ENCODE measurements at regions not wholly inside any gene's neighbourhood (a gene's known extent, or its start where the extent isn't known, plus 50 kb on each side); places are given as distances from the start of the nearest gene placed in this dataset.

DNA sequence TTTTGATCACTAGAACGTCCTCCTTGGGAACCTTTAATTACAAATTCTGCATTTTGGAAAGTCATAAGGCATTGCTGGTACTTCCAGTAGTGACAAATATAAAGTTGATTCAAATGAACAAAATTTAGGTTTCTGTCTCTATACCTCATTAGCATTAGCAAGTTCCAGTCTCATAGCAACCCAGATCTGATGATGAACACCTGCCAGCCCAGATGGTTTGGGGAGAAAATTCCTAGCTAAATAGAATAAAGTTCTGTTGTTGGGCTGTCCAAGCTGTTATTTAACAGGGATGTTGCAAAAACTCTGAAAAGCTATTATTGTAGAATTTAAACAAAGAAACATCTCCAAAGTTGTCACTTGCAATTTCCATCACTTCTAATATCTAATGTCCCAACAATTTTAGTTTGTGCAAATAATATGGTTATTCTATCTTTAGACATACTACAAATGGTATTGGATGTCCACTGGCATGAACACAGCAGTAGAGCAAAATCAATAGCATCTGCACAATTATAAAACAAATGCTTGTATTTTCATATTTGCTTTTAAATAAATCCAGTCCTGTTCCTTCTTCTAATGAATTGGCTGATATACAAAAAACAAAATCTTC lies 299.4 kb downstream of the SLC16A7 start:
- Histone ChIP-seq H3K4me3 (ENCODE audit: extremely low read depth in 1 of 4, insufficient read depth in 2 of 4, low read depth in 3 of 4, low read length in 4 of 4) (no peak overlapping the region), H3K79me2 (ENCODE audit: control insufficient read depth in 1 of 2, insufficient read depth in 2 of 2, low read length in 2 of 2) (no peaks in the 10 kb centered on the region), H4K8ac (ENCODE audit: extremely low read depth, insufficient read depth, low read length) (no peak overlapping the region), H3K27me3 (replicated peaks in 1 of 4; ENCODE audit: control insufficient read depth in 3 of 4, extremely low read depth in 1 of 4, insufficient read depth in 3 of 4, low read length in 3 of 4) (no peaks in the 10 kb centered on the region), H2BK20ac (ENCODE audit: low read length) (no peak overlapping the region), H3K9ac (replicated peaks in 1 of 4; ENCODE audit: extremely low read depth in 1 of 4, low read depth in 3 of 4, low read length in 3 of 4) (no peak overlapping the region), H3K36me3 (ENCODE audit: control insufficient read depth in 2 of 4, insufficient read depth in 4 of 4, low read length in 3 of 4) (no peaks in the 10 kb centered on the region), H2BK5ac (ENCODE audit: low read depth, low read length) (no peak overlapping the region), H3K27ac (ENCODE audit: low read depth, low read length) (no peak overlapping the region), H2BK120ac (replicated peaks; ENCODE audit: low read depth, low read length) (no peak overlapping the region), H3K9me3 (ENCODE audit: insufficient read depth in 2 of 2, low read depth in 1 of 2, low read length in 1 of 2) (no peaks in the 10 kb centered on the region), H2BK12ac (ENCODE audit: low read depth, low read length) (no peak overlapping the region), H3K4ac (replicated peaks; ENCODE audit: insufficient read length, low read depth, low read length) (no peak overlapping the region), H3K4me1 (replicated peaks in 1 of 4; ENCODE audit: control insufficient read depth in 3 of 4, insufficient read depth in 4 of 4, low read length in 3 of 4) (no peaks in the 10 kb centered on the region; a peak in 1 of 7 replicates), H3K18ac (ENCODE audit: extremely low read depth, low read length) (no peak overlapping the region), H3K79me1 (ENCODE audit: low read depth, low read length) (no peaks in the 10 kb centered on the region), H2AFZ (ENCODE audit: low read length) (no peak overlapping the region), H4K5ac (ENCODE audit: insufficient read length, low read depth, low read length) (no peak overlapping the region), H4K91ac (replicated peaks; ENCODE audit: insufficient read length, low read length) (no peak overlapping the region), H3K23ac (ENCODE audit: insufficient read length) (no peak overlapping the region), H2AK5ac (ENCODE audit: low read depth, low read length) (no peak overlapping the region), H3K23me2 (ENCODE audit: low read depth, low read length) (no peaks in the 10 kb centered on the region; the same call in 1 of the 2 replicates), H2BK15ac (ENCODE audit: low read length) (no peak overlapping the region), H4K20me1 (replicated peaks in 1 of 2; ENCODE audit: control insufficient read depth in 1 of 2, insufficient read depth in 2 of 2, low read length in 2 of 2) (no peaks in the 10 kb centered on the region), H3K4me2 (ENCODE audit: insufficient read depth in 1 of 2, low read depth in 2 of 2, low read length in 2 of 2) (no peak overlapping the region), H3K14ac (ENCODE audit: insufficient read length) (no peak overlapping the region), H3K56ac (replicated peaks; ENCODE audit: insufficient read length, low read depth, low read length) (no peak overlapping the region)
- POLR2A ChIA-PET (ENCODE audit: partially characterized antibody): no interaction called here
- 80% methylated on average over 1 of the region's 1 CpG; no CpG with 5 or more reads in 1 of the 2 experiments for WGBS, 2 experiments (ENCODE audit: extremely low coverage in 1 of 2, insufficient coverage in 1 of 2, insufficient read length in 1 of 2, insufficient replicate concordance in 2 of 2, low coverage in 1 of 2, low lambda C conversion rate in 2 of 2, missing lambda C conversion rate in 1 of 2)
- no peak for DNase-seq (ENCODE audit: low read depth in 1 of 2, low spot score in 2 of 2)
- no peak for FAIRE-seq
- CTCF ChIA-PET (ENCODE audit: partially characterized antibody): no interaction called here
- TF ChIP-seq EZH2 (IDR thresholded peaks at IDR 0.05; ENCODE audit: low read depth, low read length, severe bottlenecking) (no peak), NANOG (IDR thresholded peaks at IDR 0.05; ENCODE audit: insufficient read depth, low read depth, low read length, poor library complexity, severe bottlenecking) (no peak), TEAD4 (IDR thresholded peaks at IDR 0.05; ENCODE audit: low read depth, low read length) (no peak), HDAC2 (IDR thresholded peaks at IDR 0.05; ENCODE audit: borderline replicate concordance in 1 of 2, low read depth in 2 of 2, low read length in 2 of 2) (no peak), BACH1 (IDR thresholded peaks at IDR 0.05; ENCODE audit: low read length) (no peak), RAD21 (IDR thresholded peaks at IDR 0.05 in 1 of 2, conservative IDR thresholded peaks at IDR 0.05 in 1 of 2; ENCODE audit: low read depth in 2 of 2, low read length in 2 of 2) (no peak), RFX5 (IDR thresholded peaks at IDR 0.05; ENCODE audit: borderline replicate concordance, low read depth, low read length) (no peak), TAF1 (IDR thresholded peaks at IDR 0.05; ENCODE audit: low read depth, low read length) (no peak), EP300 (IDR thresholded peaks at IDR 0.05; ENCODE audit: borderline replicate concordance in 1 of 2, low read depth in 2 of 2, low read length in 2 of 2) (no peak), HDAC6 (IDR thresholded peaks at IDR 0.05; ENCODE audit: low read depth, low read length) (no peak), JUND (IDR thresholded peaks at IDR 0.05; ENCODE audit: low read length) (no peak)
- TF ChIP-seq, protein P1, sequence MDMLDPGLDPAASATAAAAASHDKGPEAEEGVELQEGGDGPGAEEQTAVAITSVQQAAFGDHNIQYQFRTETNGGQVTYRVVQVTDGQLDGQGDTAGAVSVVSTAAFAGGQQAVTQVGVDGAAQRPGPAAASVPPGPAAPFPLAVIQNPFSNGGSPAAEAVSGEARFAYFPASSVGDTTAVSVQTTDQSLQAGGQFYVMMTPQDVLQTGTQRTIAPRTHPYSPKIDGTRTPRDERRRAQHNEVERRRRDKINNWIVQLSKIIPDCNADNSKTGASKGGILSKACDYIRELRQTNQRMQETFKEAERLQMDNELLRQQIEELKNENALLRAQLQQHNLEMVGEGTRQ (IDR thresholded peaks at IDR 0.05; ENCODE audit: low read length): no peak
